ENCODE measurements at regions not wholly inside any gene's neighbourhood (a gene's known extent, or its start where the extent isn't known, plus 50 kb on each side); places are given as distances from the start of the nearest gene placed in this dataset.
"Not testable (repeated sequence)": the region's sequence is repeated elsewhere in the genome, so short reads cannot be mapped to it uniquely, and the experiment has no call there.

GRCh38 chr13:97890573-97890972 lies 62.9 kb upstream of the IPO5 start:
- H3K4me3 ChIP-seq, result no peak overlapping the region
- H3K27me3 ChIP-seq (replicated peaks; ENCODE audit: insufficient read depth), result no peaks in the 10 kb centered on the region
- H3K4me1 ChIP-seq (ENCODE audit: control insufficient read depth in 1 of 2, low read depth in 2 of 2), result no peaks in the 10 kb centered on the region
- no peaks in the 10 kb centered on the region for H3K9me3 ChIP-seq
- TF ChIP-seq CTCF (IDR thresholded peaks at IDR 0.05), result no peak
- no peaks in the 10 kb centered on the region for H3K36me3 ChIP-seq
- DNase-seq (ENCODE audit: low spot score) (no peak), ATAC-seq (ENCODE audit: insufficient number of reproducible peaks, low FRiP score, low read depth) (no peak)
- H3K27ac ChIP-seq, result no peak overlapping the region

DNA sequence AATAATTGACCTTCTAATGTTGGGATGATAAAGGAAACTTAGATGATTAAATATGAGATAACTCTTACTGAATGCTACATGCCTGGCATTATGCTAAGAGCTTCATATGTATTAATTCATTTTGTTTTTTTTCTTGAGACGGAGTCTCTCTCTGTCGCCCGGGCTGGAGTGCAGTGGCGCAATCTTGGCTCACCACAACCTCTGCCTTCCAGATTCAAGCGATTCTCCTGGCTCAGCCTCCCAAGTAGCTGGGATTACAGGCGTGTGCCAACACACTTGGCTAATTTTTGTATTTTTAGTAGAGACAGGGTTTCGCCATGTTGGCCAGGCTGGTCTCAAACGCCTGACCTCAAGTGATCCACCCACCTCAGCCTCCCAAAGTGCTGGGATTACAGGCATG lies 61.5 kb upstream of the IPO5 start:
- not testable (repeated sequence) for H3K4me3 ChIP-seq; H3K27me3 ChIP-seq (replicated peaks; ENCODE audit: insufficient read depth); DNase-seq (ENCODE audit: low spot score); H3K27ac ChIP-seq; H3K36me3 ChIP-seq; H3K9me3 ChIP-seq; ATAC-seq (ENCODE audit: insufficient number of reproducible peaks, low FRiP score, low read depth); H3K4me1 ChIP-seq (ENCODE audit: control insufficient read depth in 1 of 2, low read depth in 2 of 2)

DNA sequence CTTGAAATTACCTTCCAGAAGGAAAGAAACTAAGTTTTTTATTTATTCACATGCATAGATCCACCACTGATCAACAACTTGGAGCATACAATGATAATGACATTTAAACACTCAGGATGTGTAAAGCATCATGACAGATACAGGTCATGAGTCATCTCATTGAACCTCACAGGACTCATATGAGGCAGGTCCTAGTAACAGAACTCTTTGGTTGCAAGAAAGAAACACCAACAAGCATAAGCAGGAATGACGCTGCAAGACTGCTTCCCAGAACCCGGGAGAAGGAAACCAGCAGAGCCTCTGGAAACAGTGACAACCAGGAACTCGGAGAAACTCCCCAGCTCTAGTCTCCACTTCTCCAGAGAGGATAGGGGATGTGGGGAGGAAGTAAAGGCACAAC lies 60.8 kb upstream of the IPO5 start:
- no peaks in the 10 kb centered on the region for H3K4me1 ChIP-seq (ENCODE audit: control insufficient read depth in 1 of 2, low read depth in 2 of 2)
- ATAC-seq (ENCODE audit: insufficient number of reproducible peaks, low FRiP score, low read depth), result no peak

DNA sequence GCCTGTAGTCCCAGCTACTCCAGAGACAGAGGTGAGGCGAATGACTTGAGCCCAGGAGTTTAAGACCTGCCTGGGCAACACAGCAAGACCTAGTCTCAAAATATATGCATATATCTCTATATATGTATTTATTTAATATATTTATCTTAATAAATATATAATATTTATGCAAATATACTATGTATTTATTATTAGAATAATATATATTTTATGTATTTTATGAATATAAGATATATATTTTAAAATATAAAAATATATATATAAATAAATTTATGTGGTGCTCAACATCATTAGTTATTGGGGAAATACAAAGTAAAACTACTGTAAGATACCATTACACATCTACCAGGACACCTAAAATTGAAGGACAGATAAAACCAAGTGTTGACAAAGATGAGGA lies 58.1 kb upstream of the IPO5 start:
- Histone ChIP-seq H3K4me3 (no peak overlapping the region), H3K27ac (no peak overlapping the region), H3K36me3 (no peaks in the 10 kb centered on the region), H3K4me1 (ENCODE audit: control insufficient read depth in 1 of 2, low read depth in 2 of 2) (no peaks in the 10 kb centered on the region), H3K27me3 (replicated peaks; ENCODE audit: insufficient read depth) (no peaks in the 10 kb centered on the region), H3K9me3 (no peaks in the 10 kb centered on the region)
- ATAC-seq (ENCODE audit: insufficient number of reproducible peaks, low FRiP score, low read depth), result no peak
- TF ChIP-seq CTCF (IDR thresholded peaks at IDR 0.05), result no peak
- no peak for DNase-seq (ENCODE audit: low spot score)

More for the DNA sequence above, 60.8 kb upstream of the IPO5 start:
- no peaks in the 10 kb centered on the region for H3K9me3 ChIP-seq
- H3K27ac ChIP-seq, result no peak overlapping the region
- no peak for TF ChIP-seq CTCF (IDR thresholded peaks at IDR 0.05)
- no peak for DNase-seq (ENCODE audit: low spot score)
- no peaks in the 10 kb centered on the region for H3K36me3 ChIP-seq
- no peaks in the 10 kb centered on the region for H3K27me3 ChIP-seq (replicated peaks; ENCODE audit: insufficient read depth)
- no peak overlapping the region for H3K4me3 ChIP-seq

DNA sequence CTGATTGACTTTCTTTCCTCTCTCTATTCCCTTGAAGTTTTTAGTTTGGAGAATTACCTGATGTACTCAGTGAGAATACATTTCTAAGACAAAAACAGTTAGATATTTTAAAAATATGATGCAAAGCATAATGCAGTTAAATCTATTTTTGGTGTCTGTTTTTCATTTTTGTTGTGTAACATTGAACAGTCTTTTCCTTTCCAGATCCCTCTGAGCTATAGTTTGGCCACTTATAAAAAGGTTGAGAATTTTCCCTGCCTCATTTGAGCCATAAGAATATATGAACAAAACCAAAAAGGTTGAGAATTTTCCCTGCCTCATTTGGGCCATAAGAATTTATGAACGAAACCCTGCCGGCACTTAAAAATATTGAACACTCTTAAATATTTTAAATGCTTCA lies 57.0 kb upstream of the IPO5 start:
- DNase-seq (ENCODE audit: low spot score) (no peak), ATAC-seq (ENCODE audit: insufficient number of reproducible peaks, low FRiP score, low read depth) (peak; percentile 28)
- H3K4me1 ChIP-seq (ENCODE audit: control insufficient read depth in 1 of 2, low read depth in 2 of 2), result no peaks in the 10 kb centered on the region
- H3K27me3 ChIP-seq (replicated peaks; ENCODE audit: insufficient read depth), result no peaks in the 10 kb centered on the region
- TF ChIP-seq CTCF (IDR thresholded peaks at IDR 0.05), result no peak
- no peak overlapping the region for H3K27ac ChIP-seq
- H3K9me3 ChIP-seq, result no peaks in the 10 kb centered on the region
- H3K36me3 ChIP-seq, result no peaks in the 10 kb centered on the region
- no peak overlapping the region for H3K4me3 ChIP-seq

DNA sequence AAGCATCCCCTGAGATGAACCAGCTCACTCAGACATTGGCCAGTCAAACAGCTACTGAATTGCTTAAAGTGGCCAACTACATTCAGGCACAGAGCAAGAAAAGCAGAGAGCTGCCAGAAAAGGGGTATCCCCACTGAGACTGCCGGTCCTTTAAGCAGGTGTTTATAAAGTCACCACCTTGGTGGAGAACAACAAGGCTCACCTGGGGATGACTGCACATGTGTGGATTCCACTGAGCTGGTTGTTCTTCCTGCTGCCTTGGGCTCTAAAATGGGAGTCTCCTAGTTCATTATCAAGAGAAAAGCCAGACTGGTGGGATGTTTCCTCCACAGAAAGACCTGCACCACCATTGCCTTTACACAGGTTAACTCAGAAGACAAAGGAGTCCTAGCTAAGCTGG lies 51.8 kb upstream of the IPO5 start:
- H3K9me3 ChIP-seq, result no peaks in the 10 kb centered on the region
- no peak overlapping the region for H3K4me3 ChIP-seq
- DNase-seq (ENCODE audit: low spot score) (no peak), ATAC-seq (ENCODE audit: insufficient number of reproducible peaks, low FRiP score, low read depth) (no peak)
- no peak overlapping the region for H3K27ac ChIP-seq
- no peaks in the 10 kb centered on the region for H3K4me1 ChIP-seq (ENCODE audit: control insufficient read depth in 1 of 2, low read depth in 2 of 2)
- TF ChIP-seq CTCF (IDR thresholded peaks at IDR 0.05), result no peak
- no peaks in the 10 kb centered on the region for H3K27me3 ChIP-seq (replicated peaks; ENCODE audit: insufficient read depth)
- no peaks in the 10 kb centered on the region for H3K36me3 ChIP-seq

Data from thoracic aorta (tissue), 2 donors.